Activated gamma-delta T cell treated with Interleukin-2 at 50 U/mL for 16 hours (primary cell): ENCODE measurements at regions not wholly inside any gene's neighbourhood (a gene's known extent, or its start where the extent isn't known, plus 50 kb on each side); places are given as distances from the start of the nearest gene placed in this dataset.
"Not testable (repeated sequence)": the region's sequence is repeated elsewhere in the genome, so short reads cannot be mapped to it uniquely, and the experiment has no call there.

Source experiments
- DNase-seq: peaks from one replicate; pipeline ENCODE4 v3.0.0-alpha.2; 2020

DNA sequence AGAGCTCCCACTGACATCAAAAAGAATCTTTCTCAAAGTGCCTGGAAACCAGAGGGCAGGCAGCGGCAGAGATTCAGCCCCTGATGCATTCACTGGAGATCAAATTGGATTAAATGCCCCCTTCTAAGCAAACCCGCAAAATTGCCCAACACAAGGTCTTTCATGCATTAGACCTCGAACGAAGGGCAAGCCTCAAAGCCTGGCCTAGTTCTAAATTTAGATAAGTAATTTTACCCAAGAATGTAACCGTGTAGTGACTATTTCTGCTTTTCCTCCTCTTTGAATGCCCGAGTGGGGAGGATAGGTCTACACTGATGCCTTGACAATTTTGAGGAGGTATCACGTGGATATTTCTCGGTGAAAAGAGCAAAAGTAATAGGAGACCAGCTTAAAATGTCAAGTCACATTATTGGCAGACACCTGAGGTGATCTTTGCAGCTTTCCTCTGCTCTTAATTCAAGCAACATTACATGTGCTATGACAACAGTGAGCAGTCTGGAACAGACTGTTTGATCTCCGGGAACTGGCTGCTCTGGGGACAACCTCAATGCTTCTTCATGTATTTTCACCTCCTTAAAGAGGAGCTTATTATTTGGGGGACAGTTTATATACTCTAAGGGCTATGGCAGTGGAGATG, 1263.5 kb upstream of the AUTS2 start:
- DNase-seq, result no peak

GRCh38 chr7:68336594-68336993, 1261.7 kb upstream of the AUTS2 start:
- DNase-seq, result no peak

- no peak for DNase-seq
These were observed 1249.9 kb upstream of the AUTS2 start for GRCh38 chr7:68348401-68348800.

DNA sequence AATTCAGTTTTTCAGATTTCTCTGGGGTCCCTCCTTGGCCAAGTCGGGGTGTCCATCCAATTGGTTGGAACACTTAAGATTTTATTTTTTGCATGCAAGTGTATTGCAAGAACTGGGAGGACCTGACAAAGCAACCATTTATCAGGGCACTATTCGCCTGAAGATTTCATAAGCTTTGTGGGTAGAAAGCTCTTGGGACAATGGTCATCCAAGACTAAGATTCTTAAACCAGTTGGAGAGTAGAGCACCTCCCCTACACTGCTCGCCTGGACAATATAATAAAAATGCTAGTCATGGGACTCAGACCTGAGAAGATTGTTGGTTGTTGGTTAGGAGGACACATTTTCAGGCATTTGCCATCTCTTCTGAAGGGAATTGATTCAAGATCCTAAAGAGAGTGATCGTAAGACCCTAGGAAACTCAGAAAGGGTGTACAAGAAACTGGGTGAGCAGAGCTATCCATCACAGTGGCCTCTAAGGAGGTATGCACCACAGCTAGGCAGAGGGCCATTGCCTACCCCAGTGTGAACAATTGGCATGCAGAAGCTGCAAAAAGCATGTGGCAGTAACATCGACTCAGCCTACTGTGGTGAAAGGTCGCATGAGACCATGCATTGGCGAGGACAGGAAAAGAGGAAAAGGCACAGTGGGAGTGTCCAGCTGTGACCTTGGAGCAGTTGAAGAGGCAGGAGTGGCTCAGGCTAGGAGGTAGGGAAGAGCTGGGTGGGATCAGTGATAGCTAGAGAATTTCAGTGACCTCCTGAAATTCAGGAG, 1235.3 kb upstream of the AUTS2 start:
- no peak for DNase-seq

DNA sequence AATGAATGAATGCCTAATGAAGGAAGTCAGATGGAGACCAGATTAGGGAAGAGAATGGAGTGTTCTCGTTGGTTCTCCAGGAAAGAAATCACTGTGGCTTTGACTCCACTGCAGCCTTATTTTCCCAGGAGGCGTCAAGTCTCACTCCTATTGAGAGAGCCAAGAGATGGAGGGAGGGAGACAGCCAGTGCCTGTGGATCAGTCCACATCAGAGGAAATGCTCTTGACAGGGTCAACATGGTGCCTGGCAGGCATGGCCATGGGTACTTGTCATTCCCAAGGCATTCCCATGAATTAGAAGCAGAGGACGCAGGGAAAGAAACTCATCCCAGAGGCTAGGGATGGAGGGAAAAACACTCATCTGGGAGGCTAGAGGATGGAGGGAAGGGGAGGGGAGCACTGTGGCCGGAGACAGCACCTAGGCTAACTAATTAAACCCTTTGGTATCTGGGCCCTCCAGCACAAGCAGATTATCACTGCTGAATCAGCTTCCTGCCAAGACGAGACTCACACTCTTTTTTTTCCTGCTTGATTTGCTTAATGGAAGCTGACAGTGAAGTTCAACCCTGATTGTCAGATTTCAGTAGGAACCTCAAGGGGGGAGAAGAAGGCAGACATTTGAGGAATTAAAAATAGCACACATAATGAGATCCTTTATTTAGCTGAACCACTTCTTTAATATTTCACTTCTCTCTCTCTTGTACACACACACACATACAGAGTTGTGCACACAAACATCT, 1233.2 kb upstream of the AUTS2 start:
- no peak for DNase-seq

DNA sequence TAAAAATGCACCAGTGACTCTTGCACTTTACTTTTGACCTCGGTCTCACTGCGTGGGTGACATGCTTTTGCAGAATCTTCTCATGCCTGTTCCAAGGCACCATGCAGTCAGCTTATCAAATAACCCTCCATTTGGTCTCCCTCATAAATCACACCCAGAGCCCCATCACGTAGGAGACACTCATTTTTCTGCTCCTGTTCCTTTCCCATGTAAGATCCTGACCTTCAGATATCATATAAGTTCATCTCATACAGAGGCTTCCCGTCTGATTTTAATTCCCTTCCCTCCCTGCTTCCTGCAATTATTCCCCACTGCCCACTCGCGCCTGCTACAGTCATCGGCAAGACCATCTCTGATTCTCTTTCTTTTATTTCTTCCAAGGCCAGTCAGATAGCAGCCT, 1226.3 kb upstream of the AUTS2 start:
- no peak for DNase-seq

DNA sequence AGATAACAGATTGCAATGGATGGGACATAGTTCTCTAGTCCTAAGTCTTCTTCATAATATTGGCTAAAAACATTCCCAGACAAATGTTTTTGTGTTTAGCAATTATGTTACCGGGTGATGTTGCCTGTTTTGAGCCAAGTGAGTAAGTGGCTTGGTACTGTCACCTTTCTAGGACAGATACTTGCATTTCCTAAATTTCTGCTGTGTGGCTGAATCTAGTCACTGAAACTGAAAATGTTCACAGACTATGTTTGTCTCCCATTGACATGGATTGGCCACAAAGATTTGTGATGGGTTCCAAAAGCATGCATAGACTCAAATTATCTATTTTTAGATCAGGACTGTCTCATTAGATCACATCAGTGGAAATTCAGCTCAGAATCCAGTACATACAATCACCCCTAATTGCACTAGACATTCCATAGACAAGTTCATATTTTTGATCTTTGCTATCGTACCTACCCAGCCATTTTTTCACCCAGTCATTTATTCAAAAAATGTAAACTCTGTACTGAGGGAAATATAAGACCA, 1222.1 kb upstream of the AUTS2 start:
- no peak for DNase-seq

DNA sequence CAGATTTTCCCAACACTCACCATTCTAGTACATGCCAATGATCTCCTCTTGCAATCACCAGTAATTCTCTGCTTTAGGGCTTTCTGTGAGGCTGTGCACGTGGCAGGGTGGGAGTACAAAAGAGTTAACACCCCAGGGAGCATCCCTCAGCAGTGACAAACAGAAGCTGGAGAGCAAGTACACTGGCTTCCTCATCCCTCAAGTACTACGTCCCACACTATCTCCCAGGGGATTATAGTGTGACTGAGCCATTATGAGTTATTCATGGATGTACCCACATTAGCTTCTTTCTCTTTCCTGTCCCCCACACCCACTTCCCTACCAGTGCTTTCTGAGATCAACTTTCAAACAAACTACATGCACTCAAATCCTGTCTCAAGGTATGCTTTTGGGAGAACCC, 1216.5 kb upstream of the AUTS2 start:
- no peak for DNase-seq

GRCh38 chr7:68384581-68384980, 1213.7 kb upstream of the AUTS2 start:
- no peak for DNase-seq

DNA sequence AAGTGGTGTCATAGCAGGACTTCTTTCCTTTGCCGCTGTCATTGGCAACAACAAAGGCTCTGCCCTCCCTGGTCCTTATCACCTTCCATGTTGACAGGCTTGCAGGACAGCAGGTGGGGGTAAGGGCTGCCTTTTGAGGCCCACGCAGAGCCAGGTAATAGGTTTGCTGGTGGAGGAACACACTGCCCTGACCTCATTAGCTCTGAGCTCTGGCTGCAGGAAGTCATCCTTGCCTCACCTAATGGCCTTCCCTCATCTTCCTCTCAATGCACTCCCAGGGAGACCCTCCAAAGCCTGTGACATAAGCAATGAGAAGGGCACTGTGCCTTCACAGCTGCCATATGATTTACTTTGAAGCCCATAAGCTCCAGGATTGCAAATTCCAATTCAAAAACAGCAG, 1205.2 kb upstream of the AUTS2 start:
- DNase-seq, result no peak

- no peak for DNase-seq
These were observed 1204.1 kb upstream of the AUTS2 start for GRCh38 chr7:68394131-68394530.

- no peak for DNase-seq
These were observed 1198.2 kb upstream of the AUTS2 start for GRCh38 chr7:68399991-68400590.

DNA sequence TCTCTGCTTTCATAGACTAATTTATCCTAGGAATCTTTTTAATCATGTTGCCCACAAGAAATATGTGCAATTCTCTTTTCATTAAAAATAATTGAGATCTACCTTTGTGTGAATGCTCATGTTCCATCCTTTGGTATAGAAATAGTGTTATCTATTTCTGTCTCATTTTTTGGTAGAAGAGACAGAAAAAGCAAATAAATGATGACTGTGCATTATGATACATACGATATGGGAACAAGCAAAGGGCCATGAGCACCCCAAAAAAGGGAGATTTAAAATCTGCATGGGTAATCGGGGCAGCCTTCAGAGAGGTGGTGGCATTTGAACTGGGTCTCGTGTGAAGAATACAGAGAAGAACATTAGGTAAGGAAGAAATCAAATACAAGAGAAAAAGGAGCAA, 1197.5 kb upstream of the AUTS2 start:
- DNase-seq, result no peak

GRCh38 chr7:68401313-68401712, 1197.0 kb upstream of the AUTS2 start:
- DNase-seq, result no peak

- DNase-seq, result no peak
These were observed 1191.8 kb upstream of the AUTS2 start for GRCh38 chr7:68406480-68406879.

- no peak for DNase-seq
These were observed 1190.8 kb upstream of the AUTS2 start for GRCh38 chr7:68407460-68407859.

DNA sequence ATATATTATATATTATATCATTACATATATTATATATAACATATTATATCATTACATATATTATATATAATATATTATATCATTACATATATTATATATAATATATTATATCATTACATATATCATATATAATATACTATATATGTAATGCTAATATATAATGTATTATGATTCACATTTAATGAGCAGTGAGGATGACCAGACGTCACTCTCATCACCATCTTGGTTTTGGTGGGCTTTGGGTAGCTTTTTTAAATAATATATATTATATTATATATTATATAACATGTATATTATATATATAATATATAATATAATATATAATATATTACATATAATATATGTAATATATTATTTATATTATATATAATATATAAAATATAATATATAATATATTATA, 1189.4 kb upstream of the AUTS2 start:
- DNase-seq, result no peak

- no peak for DNase-seq
These were observed 1188.4 kb upstream of the AUTS2 start for GRCh38 chr7:68409851-68410250.

GRCh38 chr7:68410693-68411092, 1187.6 kb upstream of the AUTS2 start:
- DNase-seq, result not testable (repeated sequence)

GRCh38 chr7:68411742-68412141, 1186.5 kb upstream of the AUTS2 start:
- DNase-seq, result no peak

DNA sequence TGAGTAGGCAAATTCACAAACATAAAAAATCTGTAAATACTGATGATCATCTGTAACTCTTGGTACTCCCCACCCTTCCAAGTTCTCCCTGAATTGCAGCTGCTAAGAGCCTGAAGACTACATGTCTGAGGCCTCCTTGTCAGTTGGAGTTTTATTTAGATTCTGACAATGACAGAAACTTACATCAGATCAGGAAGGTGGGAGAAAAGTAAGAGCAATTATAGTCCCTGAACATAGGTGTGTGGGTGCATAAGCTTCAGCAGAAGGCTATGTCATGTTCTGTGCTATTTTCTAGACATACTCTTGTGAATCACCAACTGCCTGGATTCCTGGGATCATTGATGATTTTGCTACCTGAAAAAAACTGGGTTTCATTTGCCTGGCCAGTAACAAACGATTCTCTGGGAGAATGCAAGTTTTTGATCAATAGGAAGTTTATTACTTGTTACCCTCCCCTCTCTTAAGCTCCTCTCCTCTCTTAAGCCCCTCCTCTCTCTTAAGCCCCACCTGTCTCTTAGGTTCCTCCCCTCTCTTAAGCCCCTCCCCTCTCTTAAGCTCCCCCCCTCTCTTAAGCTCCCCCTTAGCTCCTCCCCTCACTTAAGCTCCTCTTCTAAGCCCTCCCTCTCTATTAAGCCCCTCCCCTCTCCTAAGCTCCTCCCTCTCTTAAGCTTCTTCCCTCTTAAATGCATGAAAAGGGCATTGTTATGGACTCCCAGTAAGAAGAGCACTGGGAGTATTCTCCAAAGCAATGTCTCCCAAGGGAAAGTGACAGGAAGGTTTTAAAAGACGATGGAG, 1183.4 kb upstream of the AUTS2 start:
- no peak for DNase-seq

GRCh38 chr7:68417002-68417401, 1181.3 kb upstream of the AUTS2 start:
- DNase-seq, result no peak

GRCh38 chr7:68417659-68418058, 1180.6 kb upstream of the AUTS2 start:
- DNase-seq, result no peak
